H1 (cell line): ENCODE measurements at regions not wholly inside any gene's neighbourhood (a gene's known extent, or its start where the extent isn't known, plus 50 kb on each side); places are given as distances from the start of the nearest gene placed in this dataset.

Source experiments
- ASH2L ChIP-seq: fragments of 200-600, 300-600 bp; sonication (generic); IDR thresholded peaks from one replicate; pipeline ENCODE4 v1.7.1; 2017; ENCODE audit warnings: low read length
- RAD21 ChIP-seq, 2 experiments: IDR thresholded peaks in 1 of 2; conservative IDR thresholded peaks in 1 of 2; 2 replicates each; pipeline ENCODE4 v1.6.1; 2011; ENCODE audit warnings: low read depth in 2 of 2, low read length in 2 of 2, improper control_type of control experiment in 1 of 2, inconsistent platforms in 1 of 2, mild to moderate bottlenecking in 1 of 2, moderate library complexity in 1 of 2
- RNF2 ChIP-seq: fragments of 200-900, 300-1000 bp; sonication (generic); IDR thresholded peaks from 2 replicates; pipeline ENCODE4 v1.7.1; 2016; ENCODE audit warnings: borderline replicate concordance, low read depth, mild to moderate bottlenecking, antibody characterized with exemption, low read length; ENCODE audit not compliant: poor library complexity, severe bottlenecking; ENCODE audit errors: missing control alignments

DNA sequence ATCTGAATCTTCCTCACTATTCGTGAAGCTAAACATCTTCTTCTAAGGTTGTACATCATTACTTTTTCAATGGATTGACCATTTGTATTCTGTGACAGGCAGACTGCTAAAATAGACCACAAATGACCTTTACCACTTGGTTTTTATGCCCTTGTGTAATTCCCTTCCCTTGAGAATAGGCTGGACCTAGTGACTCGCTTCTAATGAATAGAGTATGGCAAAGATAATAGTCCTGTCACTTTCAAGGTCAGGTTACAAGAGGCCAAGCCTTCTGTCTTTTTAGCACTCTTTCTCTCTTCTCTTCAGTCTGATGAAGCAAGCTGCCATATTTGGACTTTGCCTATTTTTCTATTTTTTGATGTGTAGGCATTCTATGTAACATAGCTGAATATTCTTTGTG is 492.9 kb downstream of the SOX6 start (continued):
- TF ChIP-seq RAD21 (IDR thresholded peaks at IDR 0.05 in 1 of 2, conservative IDR thresholded peaks at IDR 0.05 in 1 of 2; ENCODE audit: low read depth in 2 of 2, low read length in 2 of 2): no peak
- no peak for TF ChIP-seq RNF2
- TF ChIP-seq ASH2L: no peak
- TF ChIP-seq, all 59 proteins: peak for 0
